Sigmoid colon (tissue), 4 donors: ENCODE measurements at regions not wholly inside any gene's neighbourhood (a gene's known extent, or its start where the extent isn't known, plus 50 kb on each side); places are given as distances from the start of the nearest gene placed in this dataset.

Source experiments
- EP300 ChIP-seq, 4 donors: sonication (generic); formaldehyde crosslinking; IDR thresholded peaks; one replicate each; pipeline ENCODE4 v1.6.1; 2017; ENCODE audit warnings: antibody characterized with exemption in 4 of 4
- TF ChIP-seq, protein P1 (sequence below), 4 experiments: fragments of 450-650 bp in 3 of 4; fragments of 200-600 bp in 1 of 4; IDR thresholded peaks; one replicate each; pipeline ENCODE4 v1.5.1; 2016 to 2019; ENCODE audit warnings: antibody characterized with exemption in 4 of 4, mild to moderate bottlenecking in 3 of 4, moderate library complexity in 2 of 4

DNA sequence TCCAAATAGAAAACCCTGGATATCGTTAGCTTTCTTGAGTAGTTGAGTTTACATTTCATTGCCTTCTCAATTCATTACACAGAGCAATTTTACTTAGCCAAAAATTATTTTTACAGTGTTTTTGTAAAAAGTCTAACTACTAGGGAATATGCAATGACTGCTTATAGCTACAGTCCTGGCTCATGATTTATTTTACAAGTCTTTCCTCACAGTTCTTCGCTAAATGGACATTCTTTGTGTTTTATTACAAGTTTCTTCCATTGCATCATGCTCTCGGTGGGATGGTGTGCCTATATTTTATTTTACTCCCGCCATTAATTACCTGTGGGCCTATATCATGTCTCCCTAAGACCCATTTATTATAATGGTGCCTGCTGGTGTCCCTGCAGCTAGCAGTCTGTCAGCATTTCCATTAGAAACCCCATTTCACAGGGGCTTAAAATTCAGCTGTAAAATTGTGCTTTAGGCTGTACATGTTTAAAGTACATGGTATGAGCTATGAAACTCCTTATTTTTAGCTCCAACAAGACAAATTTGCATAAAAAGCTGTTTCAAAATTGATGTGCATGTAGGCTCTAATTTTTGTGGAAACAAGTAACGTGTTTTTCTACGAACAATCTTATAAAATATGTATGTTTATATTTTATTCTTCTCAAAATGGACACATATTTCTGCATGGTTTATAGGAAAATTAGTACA, 227.4 kb downstream of the SLC7A11 start:
- TF ChIP-seq, protein P1, sequence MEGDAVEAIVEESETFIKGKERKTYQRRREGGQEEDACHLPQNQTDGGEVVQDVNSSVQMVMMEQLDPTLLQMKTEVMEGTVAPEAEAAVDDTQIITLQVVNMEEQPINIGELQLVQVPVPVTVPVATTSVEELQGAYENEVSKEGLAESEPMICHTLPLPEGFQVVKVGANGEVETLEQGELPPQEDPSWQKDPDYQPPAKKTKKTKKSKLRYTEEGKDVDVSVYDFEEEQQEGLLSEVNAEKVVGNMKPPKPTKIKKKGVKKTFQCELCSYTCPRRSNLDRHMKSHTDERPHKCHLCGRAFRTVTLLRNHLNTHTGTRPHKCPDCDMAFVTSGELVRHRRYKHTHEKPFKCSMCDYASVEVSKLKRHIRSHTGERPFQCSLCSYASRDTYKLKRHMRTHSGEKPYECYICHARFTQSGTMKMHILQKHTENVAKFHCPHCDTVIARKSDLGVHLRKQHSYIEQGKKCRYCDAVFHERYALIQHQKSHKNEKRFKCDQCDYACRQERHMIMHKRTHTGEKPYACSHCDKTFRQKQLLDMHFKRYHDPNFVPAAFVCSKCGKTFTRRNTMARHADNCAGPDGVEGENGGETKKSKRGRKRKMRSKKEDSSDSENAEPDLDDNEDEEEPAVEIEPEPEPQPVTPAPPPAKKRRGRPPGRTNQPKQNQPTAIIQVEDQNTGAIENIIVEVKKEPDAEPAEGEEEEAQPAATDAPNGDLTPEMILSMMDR (IDR thresholded peaks at IDR 0.05), result no peak
- no peak for TF ChIP-seq EP300 (IDR thresholded peaks at IDR 0.05)
